KMS-11 (cell line): ENCODE measurements at regions not wholly inside any gene's neighbourhood (a gene's known extent, or its start where the extent isn't known, plus 50 kb on each side); places are given as distances from the start of the nearest gene placed in this dataset.
A peak's percentile ranks its signal among the peaks of the same experiment; 100 is the strongest.

Experiments used
- H2AFZ ChIP-seq: fragments of 200-600 bp; sonication (generic); 2 replicates; pipeline ENCODE4 v1.6.1; 2016; ENCODE audit warnings: antibody characterized with exemption, mixed run types, low read depth
- H3K27ac ChIP-seq: fragments of 200-600 bp; sonication (generic); 2 replicates; pipeline ENCODE4 v1.6.1; 2016; ENCODE audit warnings: mild to moderate bottlenecking, mixed run types
- H3K27me3 ChIP-seq: fragments of 200-600 bp; sonication (generic); 2 replicates; pipeline ENCODE4 v1.6.1; 2017; ENCODE audit warnings: mild to moderate bottlenecking, low read depth, mixed run types, moderate library complexity; ENCODE audit not compliant: insufficient read depth
- H3K36me3 ChIP-seq: fragments of 200-600 bp; sonication (generic); 2 replicates; pipeline ENCODE4 v1.6.1; 2017; ENCODE audit warnings: mild to moderate bottlenecking, mixed run types; ENCODE audit not compliant: insufficient read depth
- H3K4me1 ChIP-seq: fragments of 200-600 bp; sonication (generic); 2 replicates; pipeline ENCODE4 v1.6.1; 2016; ENCODE audit warnings: mild to moderate bottlenecking, low read depth, mixed run types; ENCODE audit not compliant: poor library complexity, severe bottlenecking
- H3K4me2 ChIP-seq: fragments of 200-600 bp; sonication (generic); 2 replicates; pipeline ENCODE4 v1.7.0; 2016; ENCODE audit warnings: mild to moderate bottlenecking, mixed run types
- H3K4me3 ChIP-seq: fragments of 200-600 bp; sonication (generic); IDR thresholded peaks from 2 replicates; pipeline ENCODE4 v1.6.1; 2017; ENCODE audit warnings: low read depth, low read length, mixed read lengths; ENCODE audit not compliant: insufficient read depth
- H3K79me2 ChIP-seq: fragments of 200-600 bp; sonication (generic); 2 replicates; pipeline ENCODE4 v1.6.1; 2016; ENCODE audit warnings: low read depth, mixed run types; ENCODE audit not compliant: insufficient read depth
- H3K9ac ChIP-seq: fragments of 200-600 bp; sonication (generic); 2 replicates; pipeline ENCODE4 v1.6.1; 2016; ENCODE audit warnings: mild to moderate bottlenecking, mixed run types
- H4K20me1 ChIP-seq: fragments of 200-600 bp; sonication (generic); 2 replicates; pipeline ENCODE4 v1.6.1; 2016; ENCODE audit warnings: mild to moderate bottlenecking, mixed run types; ENCODE audit not compliant: insufficient read depth
- TF ChIP-seq, protein P1 (sequence below): fragments of 200-600 bp; sonication (generic); conservative IDR thresholded peaks from 2 replicates; pipeline ENCODE4 v1.6.1; 2017; ENCODE audit warnings: low read depth, mild to moderate bottlenecking, antibody characterized with exemption, low read length, moderate library complexity, mixed read lengths

DNA sequence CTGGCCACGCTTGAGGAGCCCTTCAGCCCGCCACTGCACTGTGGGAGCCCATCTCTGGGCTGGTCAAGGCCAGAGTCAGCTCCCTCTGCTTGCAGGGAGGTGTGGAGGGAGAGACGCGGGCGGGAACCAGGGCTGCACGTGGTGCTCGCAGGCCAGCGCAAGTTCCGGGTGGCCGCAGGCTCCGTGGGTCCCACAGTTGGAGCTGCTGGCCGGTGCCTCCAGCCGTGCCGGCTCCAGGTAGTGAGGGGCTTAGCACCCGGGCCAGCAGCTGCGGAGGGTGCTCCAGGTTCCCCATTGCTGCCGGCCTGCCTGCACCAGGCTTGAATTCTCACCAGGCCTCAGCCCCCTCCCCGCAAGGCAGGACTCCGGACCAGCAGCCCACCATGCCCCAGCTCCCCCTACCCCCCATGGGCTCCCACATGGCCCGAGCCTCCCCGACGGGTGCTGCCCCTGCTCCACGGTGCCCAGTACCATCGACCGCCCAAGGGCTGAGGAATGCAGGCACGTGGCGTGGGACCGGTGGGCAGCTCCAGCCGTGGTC, 192.8 kb upstream of the IZUMO3 start:
- H3K4me1 ChIP-seq: no peaks in the 10 kb centered on the region
- no peak overlapping the region for H3K9ac ChIP-seq
- no peaks in the 10 kb centered on the region for H3K36me3 ChIP-seq
- TF ChIP-seq, protein P1, sequence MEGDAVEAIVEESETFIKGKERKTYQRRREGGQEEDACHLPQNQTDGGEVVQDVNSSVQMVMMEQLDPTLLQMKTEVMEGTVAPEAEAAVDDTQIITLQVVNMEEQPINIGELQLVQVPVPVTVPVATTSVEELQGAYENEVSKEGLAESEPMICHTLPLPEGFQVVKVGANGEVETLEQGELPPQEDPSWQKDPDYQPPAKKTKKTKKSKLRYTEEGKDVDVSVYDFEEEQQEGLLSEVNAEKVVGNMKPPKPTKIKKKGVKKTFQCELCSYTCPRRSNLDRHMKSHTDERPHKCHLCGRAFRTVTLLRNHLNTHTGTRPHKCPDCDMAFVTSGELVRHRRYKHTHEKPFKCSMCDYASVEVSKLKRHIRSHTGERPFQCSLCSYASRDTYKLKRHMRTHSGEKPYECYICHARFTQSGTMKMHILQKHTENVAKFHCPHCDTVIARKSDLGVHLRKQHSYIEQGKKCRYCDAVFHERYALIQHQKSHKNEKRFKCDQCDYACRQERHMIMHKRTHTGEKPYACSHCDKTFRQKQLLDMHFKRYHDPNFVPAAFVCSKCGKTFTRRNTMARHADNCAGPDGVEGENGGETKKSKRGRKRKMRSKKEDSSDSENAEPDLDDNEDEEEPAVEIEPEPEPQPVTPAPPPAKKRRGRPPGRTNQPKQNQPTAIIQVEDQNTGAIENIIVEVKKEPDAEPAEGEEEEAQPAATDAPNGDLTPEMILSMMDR: no peak
- H3K4me3 ChIP-seq: no peak overlapping the region
- H3K27me3 ChIP-seq: no peaks in the 10 kb centered on the region
- no peak overlapping the region for H3K27ac ChIP-seq
- H2AFZ ChIP-seq: no peak overlapping the region
- H4K20me1 ChIP-seq: no peaks in the 10 kb centered on the region
- H3K79me2 ChIP-seq: no peaks in the 10 kb centered on the region
- H3K4me2 ChIP-seq: no peak overlapping the region

DNA sequence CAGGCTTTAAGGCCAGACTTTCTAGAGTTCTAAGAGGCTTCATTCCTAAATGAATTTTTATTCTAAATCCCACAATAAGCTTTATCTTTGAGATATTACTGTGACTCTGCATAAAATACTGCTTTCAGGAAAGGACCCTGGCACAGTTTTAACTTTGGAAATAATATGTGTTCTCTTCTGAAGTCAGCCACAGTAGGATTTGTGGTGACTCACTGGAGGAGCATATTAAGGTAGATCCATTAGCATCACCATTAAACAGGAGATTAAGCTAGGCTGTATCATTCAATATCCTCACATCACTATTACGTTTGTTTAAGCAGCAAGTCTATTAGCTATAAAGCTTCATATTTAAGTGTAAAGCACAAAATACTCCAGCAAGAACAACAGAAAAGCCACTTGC, 186.1 kb upstream of the IZUMO3 start:
- H2AFZ ChIP-seq: no peak overlapping the region
- no peaks in the 10 kb centered on the region for H3K4me1 ChIP-seq
- no peak overlapping the region for H3K4me2 ChIP-seq
- TF ChIP-seq, protein P1: no peak
- no peaks in the 10 kb centered on the region for H4K20me1 ChIP-seq
- H3K27me3 ChIP-seq: no peaks in the 10 kb centered on the region
- no peak overlapping the region for H3K9ac ChIP-seq
- H3K27ac ChIP-seq: no peak overlapping the region
- no peak overlapping the region for H3K4me3 ChIP-seq
- H3K36me3 ChIP-seq: no peaks in the 10 kb centered on the region
- H3K79me2 ChIP-seq: no peaks in the 10 kb centered on the region

DNA sequence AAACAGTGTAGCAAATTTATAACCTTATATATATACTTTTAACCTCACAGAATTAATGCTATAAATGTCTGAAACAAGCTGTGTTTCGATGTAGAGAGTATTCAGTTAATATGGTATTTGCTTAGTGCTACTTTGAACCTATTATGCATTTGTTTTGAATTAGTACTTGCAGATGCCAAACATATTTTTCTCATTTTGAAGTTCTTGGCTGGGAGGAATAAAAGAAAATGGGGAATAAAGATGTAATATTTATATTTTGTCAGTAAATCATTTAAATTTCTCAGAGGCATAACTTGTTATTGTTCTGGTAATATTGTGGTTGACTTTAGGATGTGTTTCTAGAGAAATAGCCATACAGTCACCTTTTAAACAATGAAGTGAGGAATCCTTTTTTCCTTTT, 175.9 kb upstream of the IZUMO3 start:
- Histone ChIP-seq H4K20me1 (no peaks in the 10 kb centered on the region), H3K4me3 (no peak overlapping the region), H3K79me2 (no peaks in the 10 kb centered on the region), H3K9ac (no peak overlapping the region), H3K27ac (no peak overlapping the region), H3K36me3 (no peaks in the 10 kb centered on the region), H2AFZ (no peak overlapping the region), H3K4me1 (no peaks in the 10 kb centered on the region), H3K27me3 (no peaks in the 10 kb centered on the region), H3K4me2 (no peak overlapping the region)
- TF ChIP-seq, protein P1: no peak

DNA sequence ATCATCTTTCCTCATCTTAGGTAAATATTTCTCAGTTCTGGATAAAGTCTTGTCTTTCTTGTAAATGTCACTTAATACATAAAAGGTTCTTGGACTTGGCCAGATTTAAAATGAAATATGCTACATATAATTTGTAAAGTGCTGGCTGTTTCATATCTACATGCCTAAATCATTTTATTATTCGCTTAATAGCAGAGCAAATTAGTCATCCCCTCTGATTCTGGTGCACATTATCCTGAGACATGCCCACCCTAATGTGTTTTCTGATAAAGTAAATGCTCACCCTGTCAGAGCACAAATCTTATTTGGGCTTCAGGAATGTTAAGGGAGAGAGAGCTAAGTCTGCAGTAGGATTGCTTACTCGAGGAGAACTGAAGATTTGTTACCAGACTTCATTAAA, 166.5 kb upstream of the IZUMO3 start:
- Histone ChIP-seq H4K20me1 (no peaks in the 10 kb centered on the region), H3K9ac (no peak overlapping the region), H3K27me3 (no peaks in the 10 kb centered on the region), H2AFZ (no peak overlapping the region), H3K4me1 (peaks cover 24% of the 10 kb centered on the region), H3K79me2 (no peaks in the 10 kb centered on the region), H3K36me3 (no peaks in the 10 kb centered on the region), H3K27ac (no peak overlapping the region), H3K4me2 (no peak overlapping the region), H3K4me3 (no peak overlapping the region)
- TF ChIP-seq, protein P1: no peak

DNA sequence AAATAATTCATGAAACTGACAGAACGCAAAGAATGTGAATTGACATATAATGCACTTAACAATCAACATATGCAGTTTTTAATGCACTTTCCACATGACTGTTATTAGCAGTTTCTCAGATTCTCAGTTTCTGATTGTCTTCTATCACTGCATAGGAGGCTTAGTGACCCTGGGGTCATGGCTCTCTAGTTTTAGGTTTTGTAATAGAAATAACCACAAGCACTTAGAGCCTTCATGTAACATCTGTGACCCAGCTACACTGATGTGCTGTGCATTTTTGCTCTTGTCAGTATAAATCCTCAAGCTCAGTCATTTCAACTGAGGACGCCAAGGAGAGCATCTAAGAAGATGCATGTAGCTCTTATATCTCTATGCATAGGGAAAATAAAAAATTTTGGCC, 163.1 kb upstream of the IZUMO3 start:
- peaks cover 24% of the 10 kb centered on the region for H3K4me1 ChIP-seq
- H3K4me2 ChIP-seq: peak overlapping the region; percentile 15; the same call in 1 of the 2 replicates
- H3K27me3 ChIP-seq: no peaks in the 10 kb centered on the region
- H4K20me1 ChIP-seq: no peaks in the 10 kb centered on the region
- H3K9ac ChIP-seq: no peak overlapping the region
- H3K79me2 ChIP-seq: no peaks in the 10 kb centered on the region
- H2AFZ ChIP-seq: no peak overlapping the region
- no peak overlapping the region for H3K27ac ChIP-seq
- no peaks in the 10 kb centered on the region for H3K36me3 ChIP-seq
- no peak overlapping the region for H3K4me3 ChIP-seq
- TF ChIP-seq, protein P1: no peak
